ENCODE measurements at regions not wholly inside any gene's neighbourhood (a gene's known extent, or its start where the extent isn't known, plus 50 kb on each side); places are given as distances from the start of the nearest gene placed in this dataset.
"Not testable (repeated sequence)": the region's sequence is repeated elsewhere in the genome, so short reads cannot be mapped to it uniquely, and the experiment has no call there.

DNA sequence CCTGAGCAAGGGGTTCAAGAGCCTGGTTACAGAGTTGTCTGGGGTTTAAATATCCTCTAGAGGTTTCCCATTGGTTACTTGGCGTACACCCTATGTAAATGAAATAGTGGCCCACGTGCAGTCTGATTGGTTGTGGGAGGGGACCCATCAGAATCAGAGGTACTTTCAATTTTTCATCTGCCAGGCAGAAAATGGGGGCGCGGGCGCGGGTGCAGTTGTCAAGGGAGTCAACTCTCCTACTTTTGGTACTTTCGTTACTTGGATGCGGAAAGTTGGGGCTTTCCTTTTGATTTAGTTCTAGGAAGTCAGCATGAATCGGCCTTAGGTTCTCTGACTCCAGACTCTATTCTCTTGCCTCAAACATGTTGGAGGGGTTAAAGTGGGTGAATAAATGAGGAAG lies 83.2 kb downstream of the DNAJB9 start:
- TF ChIP-seq CTCF (IDR thresholded peaks at IDR 0.05), result no peak
- Histone ChIP-seq H3K27ac (no peak overlapping the region), H3K9me3 (no peaks in the 10 kb centered on the region), H3K4me3 (no peak overlapping the region), H3K36me3 (no peaks in the 10 kb centered on the region), H3K4me1 (no peaks in the 10 kb centered on the region), H3K27me3 (no peaks in the 10 kb centered on the region)
- DNase-seq (peak in 1 of 4 donors; percentile 53), ATAC-seq (no peak)
- intact Hi-C loops (cut with DNase I), result no loop called here

DNA sequence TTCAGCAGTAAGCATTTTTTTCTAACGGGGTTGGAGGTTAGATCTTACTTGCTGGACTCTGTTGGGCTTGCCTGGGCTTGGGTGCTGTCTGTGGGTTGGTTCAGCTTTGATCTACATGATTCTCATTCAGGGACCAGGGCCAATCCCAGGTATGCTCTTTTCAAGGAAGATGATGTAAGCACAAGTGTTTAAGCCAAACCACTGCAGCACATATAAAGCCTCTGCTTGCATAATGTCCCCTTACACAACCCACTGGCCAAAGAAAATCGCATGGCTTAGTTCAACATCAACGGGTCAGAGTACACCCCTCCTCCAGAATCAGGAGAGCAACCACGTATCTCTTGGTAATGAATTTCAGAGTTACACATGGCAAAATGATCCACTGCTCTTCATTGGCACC lies 83.9 kb downstream of the DNAJB9 start:
- no peak for ATAC-seq
- intact Hi-C loops (cut with DNase I), result no loop called here
- Histone ChIP-seq H3K27ac (no peak overlapping the region), H3K27me3 (no peaks in the 10 kb centered on the region), H3K9me3 (no peaks in the 10 kb centered on the region), H3K4me3 (no peak overlapping the region), H3K4me1 (no peaks in the 10 kb centered on the region), H3K36me3 (no peaks in the 10 kb centered on the region)
- DNase-seq, result no peak
- TF ChIP-seq CTCF (IDR thresholded peaks at IDR 0.05), result no peak

- ATAC-seq; H3K27ac ChIP-seq; H3K4me3 ChIP-seq; H3K36me3 ChIP-seq; H3K4me1 ChIP-seq; H3K9me3 ChIP-seq; H3K27me3 ChIP-seq; intact Hi-C loops (cut with DNase I): not testable (repeated sequence)
- DNase-seq, result peak in 1 of 4 donors; percentile 50
These were observed 87.6 kb downstream of the DNAJB9 start for GRCh38 chr7:108657140-108657726.

DNA sequence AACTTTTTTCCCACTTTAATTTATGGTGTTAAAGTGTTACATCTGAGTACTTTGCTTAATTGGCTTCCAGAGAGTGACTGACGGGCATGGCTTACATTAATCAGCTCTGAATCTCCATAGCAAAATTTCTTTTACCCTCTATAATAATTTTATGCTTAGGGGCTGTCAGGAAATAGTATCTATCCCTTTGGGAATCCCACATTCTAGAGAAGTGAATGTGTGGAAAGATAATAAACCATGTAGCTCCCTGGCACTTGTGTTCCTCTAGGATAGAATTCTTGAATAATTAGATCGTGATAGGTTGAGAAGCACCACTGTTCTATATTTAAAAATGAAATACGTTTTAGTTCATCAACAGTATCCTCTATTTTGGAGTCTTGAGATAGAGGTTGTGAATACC lies 89.6 kb downstream of the DNAJB9 start:
- no peak overlapping the region for H3K27ac ChIP-seq
- H3K4me1 ChIP-seq, result no peaks in the 10 kb centered on the region
- no peaks in the 10 kb centered on the region for H3K27me3 ChIP-seq
- no peaks in the 10 kb centered on the region for H3K36me3 ChIP-seq
- intact Hi-C loops (cut with DNase I), result no loop called here
- DNase-seq (no peak), ATAC-seq (no peak)
- no peaks in the 10 kb centered on the region for H3K9me3 ChIP-seq
- TF ChIP-seq CTCF (IDR thresholded peaks at IDR 0.05), result no peak
- H3K4me3 ChIP-seq, result no peak overlapping the region

DNA sequence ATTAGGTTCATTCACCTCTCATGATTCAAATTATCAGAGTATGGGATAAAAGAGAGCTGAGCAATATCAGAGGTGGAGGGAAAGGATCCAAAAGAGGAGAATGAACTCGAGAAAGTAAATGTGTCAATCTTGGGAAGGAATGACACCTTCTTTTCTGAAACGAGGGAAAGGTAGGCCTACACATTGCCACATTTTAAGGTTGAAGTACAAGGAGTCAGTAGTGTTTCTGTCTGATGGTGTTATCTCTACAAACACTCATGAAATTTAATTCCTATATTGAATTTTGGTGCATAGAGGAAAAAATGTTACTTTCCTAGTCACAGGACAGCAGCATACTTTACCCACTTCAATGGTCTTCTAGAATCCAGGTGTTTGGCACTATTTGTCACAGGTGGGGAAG lies 90.2 kb downstream of the DNAJB9 start:
- Histone ChIP-seq H3K9me3 (no peaks in the 10 kb centered on the region), H3K4me1 (no peaks in the 10 kb centered on the region), H3K4me3 (no peak overlapping the region), H3K27ac (no peak overlapping the region), H3K27me3 (no peaks in the 10 kb centered on the region), H3K36me3 (no peaks in the 10 kb centered on the region)
- TF ChIP-seq CTCF (IDR thresholded peaks at IDR 0.05), result no peak
- intact Hi-C loops (cut with DNase I), result no loop called here
- DNase-seq (no peak), ATAC-seq (no peak)

DNA sequence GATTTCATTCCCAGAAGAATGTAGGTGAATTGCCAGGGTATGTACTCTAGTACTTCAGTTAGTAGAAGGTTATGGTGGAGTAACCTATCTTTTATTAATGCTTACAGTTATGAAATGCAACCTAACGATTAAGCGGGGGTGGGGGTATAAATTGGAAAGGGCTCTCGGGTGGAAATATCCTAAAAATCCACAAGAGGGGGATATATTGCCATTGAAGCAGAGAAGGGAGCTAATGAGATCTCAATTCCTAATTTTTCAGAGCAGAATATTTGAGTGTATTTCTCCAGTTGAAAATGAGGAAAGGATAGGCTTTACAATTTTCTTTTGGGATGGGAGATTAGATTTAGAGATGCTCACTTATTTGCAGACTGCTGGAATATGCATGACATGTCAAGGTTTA lies 90.8 kb downstream of the DNAJB9 start:
- TF ChIP-seq CTCF (IDR thresholded peaks at IDR 0.05), result peak in 1 of 2 donors; percentile 23
- Histone ChIP-seq H3K4me1 (no peaks in the 10 kb centered on the region), H3K27me3 (no peaks in the 10 kb centered on the region), H3K4me3 (no peak overlapping the region), H3K27ac (no peak overlapping the region), H3K36me3 (no peaks in the 10 kb centered on the region), H3K9me3 (no peaks in the 10 kb centered on the region)
- peak in 1 of 4 donors; percentile 27 for DNase-seq
- peak; percentile 44 for ATAC-seq
- intact Hi-C loops (cut with DNase I), result no loop called here
